ENCODE measurements at regions not wholly inside any gene's neighbourhood (a gene's known extent, or its start where the extent isn't known, plus 50 kb on each side); places are given as distances from the start of the nearest gene placed in this dataset.
"Not testable (repeated sequence)": the region's sequence is repeated elsewhere in the genome, so short reads cannot be mapped to it uniquely, and the experiment has no call there.

DNA sequence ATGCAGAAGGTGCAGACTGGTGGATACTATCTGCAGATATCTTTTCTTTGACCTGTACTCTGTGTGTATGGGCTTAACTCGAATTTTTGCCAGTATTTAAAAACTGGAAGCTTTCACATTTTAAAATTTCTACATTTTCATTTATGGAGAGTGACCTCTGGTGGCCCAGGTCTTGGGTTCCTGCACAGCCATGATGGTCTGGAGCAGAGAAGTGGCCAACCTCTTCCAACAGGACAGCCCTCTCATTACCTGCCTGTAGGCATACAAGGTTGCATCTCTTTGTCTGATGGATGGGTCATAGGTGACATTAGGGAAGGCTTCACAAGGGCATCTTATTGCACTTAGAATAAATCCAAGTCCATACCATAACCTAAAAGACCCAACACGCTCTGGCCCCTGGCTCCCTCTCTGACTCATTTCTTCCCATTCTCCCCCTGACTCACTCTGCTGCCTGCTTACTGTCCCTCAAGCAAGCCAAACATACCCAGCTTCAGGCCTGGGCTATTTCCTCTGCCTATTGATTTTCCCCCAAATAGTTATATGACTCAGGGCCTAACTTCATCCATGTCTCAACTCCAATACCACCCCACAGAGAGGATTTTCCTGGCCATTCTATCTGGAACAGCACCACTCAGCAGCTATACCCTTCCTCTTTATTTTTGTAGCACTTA lies 113.3 kb upstream of the SLC1A3 start:
- FAIRE-seq (no peak), DNase-seq (ENCODE audit: insufficient read length) (no peak)
- TF ChIP-seq TAF1 (IDR thresholded peaks at IDR 0.05; ENCODE audit: borderline replicate concordance, low read depth, low read length) (no peak), POLR2A (IDR thresholded peaks at IDR 0.05; ENCODE audit: low read depth, low read length) (no peak), POLR2AphosphoS5 (IDR thresholded peaks at IDR 0.05; ENCODE audit: low read depth, low read length) (no peak)

DNA sequence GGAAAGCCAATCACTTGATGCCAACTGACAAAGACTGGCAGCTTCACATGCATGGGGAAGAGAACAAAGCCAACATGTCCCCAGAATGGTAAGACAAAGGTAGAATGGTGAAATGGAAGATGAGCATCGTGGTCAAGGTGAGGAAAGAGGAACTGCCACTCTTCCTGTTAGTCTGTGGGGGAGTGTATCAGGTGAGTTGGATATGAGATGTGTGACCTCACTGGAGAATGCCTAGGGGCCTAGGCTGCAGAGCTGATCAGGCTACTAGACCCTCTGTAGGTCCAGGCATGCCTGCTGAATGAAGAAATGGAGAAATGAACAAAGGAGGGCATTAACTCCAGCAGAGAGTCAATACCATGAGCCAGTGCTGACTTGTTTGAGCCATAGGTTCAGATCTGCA lies 112.4 kb upstream of the SLC1A3 start:
- no peak for FAIRE-seq
- no peak for TF ChIP-seq POLR2A (IDR thresholded peaks at IDR 0.05; ENCODE audit: low read depth, low read length)
- no peak for TF ChIP-seq POLR2AphosphoS5 (IDR thresholded peaks at IDR 0.05; ENCODE audit: low read depth, low read length)
- no peak for TF ChIP-seq TAF1 (IDR thresholded peaks at IDR 0.05; ENCODE audit: borderline replicate concordance, low read depth, low read length)
- no peak for DNase-seq (ENCODE audit: insufficient read length)

DNA sequence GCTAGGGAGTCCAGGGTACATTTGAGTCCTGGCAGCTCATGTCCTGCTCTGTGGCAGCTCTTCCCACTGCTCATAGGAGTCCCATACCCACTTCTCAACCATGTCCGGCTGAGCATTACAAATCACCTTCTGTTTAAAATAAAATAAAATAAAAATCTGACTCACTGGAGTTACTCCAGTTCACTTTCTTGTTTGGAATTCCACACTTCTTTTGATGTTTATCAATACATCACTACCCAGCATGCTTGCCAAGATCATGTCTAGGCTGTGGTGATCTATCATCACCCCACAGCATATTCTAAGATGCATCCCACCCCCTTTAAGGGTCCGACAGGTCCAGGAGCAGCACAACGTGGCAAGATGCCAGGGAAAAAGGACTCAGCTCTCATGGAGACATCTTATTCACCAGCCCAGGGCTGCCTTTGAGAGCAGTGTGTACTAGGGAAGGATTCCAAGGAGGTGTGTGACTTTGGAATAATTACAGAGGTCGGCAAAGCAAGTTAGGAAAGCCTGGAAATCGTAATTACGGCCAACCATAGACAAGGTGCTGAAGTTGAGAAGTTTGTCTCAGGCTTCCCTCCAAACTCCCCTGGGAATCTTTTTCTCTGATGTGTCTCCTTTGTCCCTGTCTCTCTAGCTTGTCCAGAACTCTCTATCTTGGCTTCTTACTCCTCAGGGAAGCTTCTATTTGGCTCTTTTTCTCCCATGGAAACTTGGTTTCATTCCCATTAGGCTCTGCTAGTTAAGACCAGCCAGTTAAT lies 111.4 kb upstream of the SLC1A3 start:
- TF ChIP-seq TAF1 (IDR thresholded peaks at IDR 0.05; ENCODE audit: borderline replicate concordance, low read depth, low read length): no peak
- no peak for TF ChIP-seq POLR2A (IDR thresholded peaks at IDR 0.05; ENCODE audit: low read depth, low read length)
- TF ChIP-seq POLR2AphosphoS5 (IDR thresholded peaks at IDR 0.05; ENCODE audit: low read depth, low read length): no peak
- DNase-seq (ENCODE audit: insufficient read length): no peak
- FAIRE-seq: no peak

DNA sequence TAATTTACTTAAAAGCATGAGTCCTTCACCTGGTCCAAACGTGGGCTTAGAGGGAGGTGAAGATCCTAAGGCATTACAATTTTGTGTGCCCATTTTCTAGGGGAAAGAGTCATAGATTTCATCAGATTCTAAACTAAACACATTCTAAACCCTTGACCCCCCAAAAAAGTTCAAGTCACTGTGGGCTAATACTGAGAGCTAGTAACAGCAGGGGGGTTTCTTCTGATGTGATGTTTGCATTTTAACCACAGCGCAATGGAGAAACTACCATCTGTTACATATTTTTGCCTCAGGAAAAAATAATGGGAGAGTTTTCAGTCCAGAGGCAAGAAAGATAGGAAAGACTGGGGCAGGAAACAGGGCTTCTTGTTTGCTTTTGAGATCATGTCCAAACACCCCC lies 110.8 kb upstream of the SLC1A3 start:
- FAIRE-seq (no peak), DNase-seq (ENCODE audit: insufficient read length) (no peak)
- TF ChIP-seq POLR2A (IDR thresholded peaks at IDR 0.05; ENCODE audit: low read depth, low read length): no peak
- TF ChIP-seq POLR2AphosphoS5 (IDR thresholded peaks at IDR 0.05; ENCODE audit: low read depth, low read length): no peak
- no peak for TF ChIP-seq TAF1 (IDR thresholded peaks at IDR 0.05; ENCODE audit: borderline replicate concordance, low read depth, low read length)

DNA sequence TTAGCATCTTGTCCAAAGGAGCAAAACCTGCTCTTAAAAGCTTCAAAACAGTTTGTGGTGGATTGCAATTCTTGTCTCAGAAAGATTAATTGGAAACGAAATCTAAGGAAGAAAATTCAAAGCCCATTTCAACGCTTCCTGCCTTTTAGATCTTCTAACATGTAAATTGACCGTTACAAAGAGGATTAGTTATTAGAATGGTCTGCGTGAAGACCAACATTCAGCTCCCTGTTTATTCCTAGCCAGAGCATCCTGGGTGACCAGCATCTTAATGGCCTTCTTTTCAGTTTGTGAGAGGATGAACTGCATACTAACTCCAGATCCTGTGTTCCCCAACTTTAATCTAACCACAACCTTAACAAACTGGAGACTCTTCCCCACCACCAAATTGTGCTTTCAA lies 109.9 kb upstream of the SLC1A3 start:
- FAIRE-seq: no peak
- TF ChIP-seq TAF1 (IDR thresholded peaks at IDR 0.05; ENCODE audit: borderline replicate concordance, low read depth, low read length): no peak
- no peak for TF ChIP-seq POLR2AphosphoS5 (IDR thresholded peaks at IDR 0.05; ENCODE audit: low read depth, low read length)
- TF ChIP-seq POLR2A (IDR thresholded peaks at IDR 0.05; ENCODE audit: low read depth, low read length): no peak
- DNase-seq (ENCODE audit: insufficient read length): no peak

DNA sequence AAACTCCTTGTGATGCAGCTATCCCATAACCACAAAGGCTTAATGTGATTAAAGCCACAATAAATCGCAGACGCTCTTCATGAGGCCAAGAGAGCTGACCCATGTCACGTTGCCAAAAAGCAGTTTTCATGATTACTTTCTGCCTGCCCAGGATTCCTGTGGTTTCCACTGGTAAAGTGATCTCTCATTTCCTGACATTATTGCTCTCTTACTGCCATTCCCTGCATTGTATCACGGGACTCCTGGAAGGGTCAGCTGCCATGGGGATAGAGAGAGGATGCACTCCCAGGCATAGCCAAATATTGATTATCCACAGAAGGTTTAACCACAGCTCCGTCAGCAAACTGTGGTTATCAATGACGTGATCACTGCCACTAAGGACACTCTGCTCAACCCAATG lies 103.8 kb upstream of the SLC1A3 start:
- TF ChIP-seq POLR2AphosphoS5 (IDR thresholded peaks at IDR 0.05; ENCODE audit: low read depth, low read length) (no peak), POLR2A (IDR thresholded peaks at IDR 0.05; ENCODE audit: low read depth, low read length) (no peak), TAF1 (IDR thresholded peaks at IDR 0.05; ENCODE audit: borderline replicate concordance, low read depth, low read length) (no peak)
- DNase-seq (ENCODE audit: insufficient read length) (no peak), FAIRE-seq (no peak)

DNA sequence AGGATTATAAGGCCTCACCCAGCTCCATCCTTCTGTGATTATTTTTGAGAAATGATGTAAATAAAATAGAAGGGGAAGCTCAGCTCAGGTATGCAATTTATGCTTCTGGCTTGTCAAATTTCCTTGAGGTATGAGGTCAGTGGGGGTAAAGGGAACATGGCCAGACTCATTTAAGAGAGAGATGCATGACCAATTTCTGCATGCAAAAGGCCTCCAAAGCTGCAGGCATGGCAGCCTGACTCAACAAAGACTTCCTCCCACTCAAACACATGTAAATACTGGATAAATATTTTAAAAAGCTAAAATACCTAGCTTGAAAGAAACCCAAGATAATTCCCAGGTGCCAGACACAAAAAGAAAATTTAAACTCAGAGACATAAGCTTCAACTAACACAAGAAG lies 101.4 kb upstream of the SLC1A3 start:
- FAIRE-seq (no peak), DNase-seq (ENCODE audit: insufficient read length) (no peak)
- TF ChIP-seq POLR2A (IDR thresholded peaks at IDR 0.05; ENCODE audit: low read depth, low read length): no peak
- no peak for TF ChIP-seq POLR2AphosphoS5 (IDR thresholded peaks at IDR 0.05; ENCODE audit: low read depth, low read length)
- TF ChIP-seq TAF1 (IDR thresholded peaks at IDR 0.05; ENCODE audit: borderline replicate concordance, low read depth, low read length): no peak

DNA sequence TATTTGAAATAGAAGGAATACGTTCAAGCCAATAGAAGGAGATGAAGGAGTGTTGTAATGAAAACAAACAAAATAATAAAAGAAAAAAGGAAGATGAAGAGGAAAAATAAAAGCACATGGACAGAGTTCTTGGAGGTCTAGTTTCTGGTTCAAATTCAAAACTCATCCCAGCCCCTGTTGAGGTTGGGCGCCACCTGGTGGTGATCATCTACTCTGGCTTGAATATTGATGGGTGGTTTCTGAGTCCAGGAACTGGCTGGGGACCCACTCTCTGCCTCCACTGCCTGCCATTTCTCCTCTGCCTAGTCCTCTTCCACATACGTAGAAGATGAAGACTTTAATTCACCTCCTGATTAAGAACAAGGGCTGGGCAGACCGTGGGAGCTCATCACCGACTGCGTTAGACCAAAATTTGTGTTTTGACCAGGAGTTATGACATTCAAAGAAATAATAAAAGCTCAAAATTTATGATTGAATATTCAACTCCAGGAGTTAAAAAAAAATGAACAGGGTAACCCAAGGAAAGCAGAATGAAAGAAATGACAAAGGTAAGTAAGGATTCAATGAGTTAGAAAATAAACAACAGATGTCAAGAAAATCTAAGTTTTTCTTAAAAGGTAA lies 99.0 kb upstream of the SLC1A3 start:
- DNase-seq (ENCODE audit: insufficient read length): peak; percentile 31
- TF ChIP-seq TAF1 (IDR thresholded peaks at IDR 0.05; ENCODE audit: borderline replicate concordance, low read depth, low read length): no peak
- TF ChIP-seq POLR2A (IDR thresholded peaks at IDR 0.05; ENCODE audit: low read depth, low read length): no peak
- TF ChIP-seq POLR2AphosphoS5 (IDR thresholded peaks at IDR 0.05; ENCODE audit: low read depth, low read length): no peak
- FAIRE-seq: peak; percentile 64

DNA sequence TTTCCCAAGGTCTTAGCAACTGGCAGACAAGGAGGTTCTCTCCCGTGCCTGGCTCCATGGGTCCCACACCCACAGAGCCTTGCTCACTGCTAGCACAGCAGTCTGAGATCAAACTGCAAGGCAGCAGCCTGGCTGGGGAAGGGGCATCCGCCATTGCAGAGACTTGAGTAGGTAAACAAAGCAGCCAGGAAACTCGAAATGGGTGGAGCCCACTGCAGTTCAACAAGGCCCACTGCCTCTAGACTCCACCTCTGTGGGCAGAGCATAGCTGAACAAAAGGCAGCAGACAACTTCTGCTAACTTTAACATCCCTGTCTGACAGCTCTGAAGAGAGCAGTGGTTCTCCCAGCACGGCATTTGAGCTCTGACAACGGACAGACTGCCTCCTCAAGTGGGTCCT lies 98.1 kb upstream of the SLC1A3 start:
- FAIRE-seq; DNase-seq (ENCODE audit: insufficient read length): not testable (repeated sequence)

DNA sequence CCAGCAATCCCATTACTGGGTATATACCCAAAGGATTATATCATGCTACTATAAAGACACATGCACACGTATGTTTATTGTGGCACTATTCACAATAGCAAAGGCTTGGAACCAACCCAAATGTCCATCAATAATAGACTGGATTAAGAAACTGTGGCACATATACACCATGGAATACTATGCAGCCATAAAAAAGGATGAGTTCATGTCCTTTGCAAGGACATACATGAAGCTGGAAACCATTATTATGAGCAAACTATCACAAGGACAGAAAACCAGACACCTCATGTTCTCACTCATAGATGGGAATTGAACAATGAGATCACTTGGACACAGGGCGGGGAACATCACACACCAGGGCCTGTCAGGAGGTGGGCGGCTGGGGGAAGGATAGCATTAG lies 92.8 kb upstream of the SLC1A3 start:
- FAIRE-seq; DNase-seq (ENCODE audit: insufficient read length): not testable (repeated sequence)

DNA sequence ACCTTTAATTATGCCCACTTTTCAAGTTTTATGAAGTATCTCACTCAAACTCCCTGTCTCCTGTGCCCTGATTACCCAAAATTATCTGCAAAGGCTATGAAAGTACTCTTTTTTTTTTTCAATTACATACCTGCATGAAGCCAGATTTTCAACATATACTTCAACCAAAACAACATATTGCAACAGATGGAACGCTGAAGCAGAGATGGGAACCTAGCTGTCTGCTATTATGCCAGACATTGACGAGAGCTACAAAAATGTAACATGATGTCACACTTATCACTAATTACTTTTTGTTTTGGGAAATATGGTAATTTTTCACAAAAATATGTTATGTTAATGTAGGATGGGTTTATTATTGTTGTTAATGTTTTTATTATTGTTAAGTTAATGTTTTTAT lies 86.5 kb upstream of the SLC1A3 start:
- FAIRE-seq (no peak), DNase-seq (ENCODE audit: insufficient read length) (no peak)
- TF ChIP-seq TAF1 (IDR thresholded peaks at IDR 0.05; ENCODE audit: borderline replicate concordance, low read depth, low read length) (no peak), POLR2AphosphoS5 (IDR thresholded peaks at IDR 0.05; ENCODE audit: low read depth, low read length) (no peak), POLR2A (IDR thresholded peaks at IDR 0.05; ENCODE audit: low read depth, low read length) (no peak)

DNA sequence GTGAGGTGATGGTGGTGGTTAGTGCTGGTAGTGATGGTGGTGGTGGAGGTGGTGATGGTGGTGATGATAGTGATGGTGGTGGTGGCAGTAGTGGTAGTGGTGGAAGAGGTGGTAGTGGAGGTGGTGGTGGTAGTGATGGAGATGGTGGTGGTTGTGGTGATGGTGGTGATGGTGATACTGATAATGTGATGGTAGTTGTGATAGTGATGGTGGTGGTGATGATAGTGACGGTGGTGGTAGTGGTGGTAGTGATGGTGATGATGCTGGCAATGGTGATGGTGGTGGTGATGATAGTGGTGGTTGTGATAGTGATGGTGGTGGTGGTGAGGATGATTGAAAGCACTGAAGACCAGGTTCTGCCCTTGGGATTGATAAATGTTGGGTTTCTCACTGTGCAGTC lies 85.2 kb upstream of the SLC1A3 start:
- FAIRE-seq (no peak), DNase-seq (ENCODE audit: insufficient read length) (no peak)
- TF ChIP-seq POLR2A (IDR thresholded peaks at IDR 0.05; ENCODE audit: low read depth, low read length) (no peak), TAF1 (IDR thresholded peaks at IDR 0.05; ENCODE audit: borderline replicate concordance, low read depth, low read length) (no peak), POLR2AphosphoS5 (IDR thresholded peaks at IDR 0.05; ENCODE audit: low read depth, low read length) (no peak)

All from GM12892 (cell line).